ENCODE measurements at regions not wholly inside any gene's neighbourhood (a gene's known extent, or its start where the extent isn't known, plus 50 kb on each side); places are given as distances from the start of the nearest gene placed in this dataset.

- Histone ChIP-seq H3K27me3 (ENCODE audit: insufficient read depth, low read length) (no peaks in the 10 kb centered on the region), H3K4me2 (ENCODE audit: low read length) (peak overlapping the region; percentile 79), H3K36me3 (ENCODE audit: insufficient read depth, low read length) (no peaks in the 10 kb centered on the region), H4K20me1 (ENCODE audit: insufficient read depth, low read length) (no peaks in the 10 kb centered on the region), H3K4me1 (ENCODE audit: insufficient read depth, low read length, severe bottlenecking) (peaks cover 67% of the 10 kb centered on the region), H3K27ac (ENCODE audit: low read depth, low read length, poor library complexity, severe bottlenecking) (peak overlapping the region; percentile 92), H3K79me2 (ENCODE audit: insufficient read depth, low read length) (peaks cover 54% of the 10 kb centered on the region), H3K4me3 (ENCODE audit: low read depth, low read length, poor library complexity, severe bottlenecking) (peak overlapping the region; percentile 94), H3K9ac (ENCODE audit: low read length) (peak overlapping the region; percentile 98), H2AFZ (ENCODE audit: low read length) (no peak overlapping the region), H3K9me2 (ENCODE audit: low read depth, low read length) (no peaks in the 10 kb centered on the region), H3K9me3 (ENCODE audit: low read length) (no peaks in the 10 kb centered on the region), H3F3A (ENCODE audit: insufficient read depth, low read length) (0 out of 2 replicates have a peak, but pooled peaks cover 2% of the 10 kb centered on the region)
- no peak for TF ChIP-seq EZH2 (IDR thresholded peaks at IDR 0.05; ENCODE audit: borderline replicate concordance, low read length)
- no peak for TF ChIP-seq CTCF (IDR thresholded peaks at IDR 0.05; ENCODE audit: low read length)
These were observed 94.8 kb upstream of the SERTAD2 start for GRCh38 chr2:64748561-64748960.

- TF ChIP-seq EZH2 (IDR thresholded peaks at IDR 0.05; ENCODE audit: borderline replicate concordance, low read length): no peak
- TF ChIP-seq CTCF (IDR thresholded peaks at IDR 0.05; ENCODE audit: low read length): no peak
- Histone ChIP-seq H3K36me3 (ENCODE audit: insufficient read depth, low read length) (no peaks in the 10 kb centered on the region), H3K79me2 (ENCODE audit: insufficient read depth, low read length) (peaks cover 45% of the 10 kb centered on the region), H3F3A (ENCODE audit: insufficient read depth, low read length) (0 out of 2 replicates have a peak, but pooled peaks cover 2% of the 10 kb centered on the region), H3K9me2 (ENCODE audit: low read depth, low read length) (no peaks in the 10 kb centered on the region), H3K9me3 (ENCODE audit: low read length) (no peaks in the 10 kb centered on the region), H3K9ac (ENCODE audit: low read length) (peak overlapping the region; percentile 98), H3K4me2 (ENCODE audit: low read length) (peak overlapping the region; percentile 79), H3K27ac (ENCODE audit: low read depth, low read length, poor library complexity, severe bottlenecking) (peak overlapping the region; percentile 92), H2AFZ (ENCODE audit: low read length) (no peak overlapping the region), H3K4me3 (ENCODE audit: low read depth, low read length, poor library complexity, severe bottlenecking) (peak overlapping the region; percentile 94), H3K27me3 (ENCODE audit: insufficient read depth, low read length) (no peaks in the 10 kb centered on the region), H3K4me1 (ENCODE audit: insufficient read depth, low read length, severe bottlenecking) (peaks cover 58% of the 10 kb centered on the region), H4K20me1 (ENCODE audit: insufficient read depth, low read length) (no peaks in the 10 kb centered on the region)
These were observed 95.7 kb upstream of the SERTAD2 start for GRCh38 chr2:64749446-64749845.

- peak overlapping the region; percentile 94 for H3K4me3 ChIP-seq (ENCODE audit: low read depth, low read length, poor library complexity, severe bottlenecking)
- peak overlapping the region; percentile 92 for H3K27ac ChIP-seq (ENCODE audit: low read depth, low read length, poor library complexity, severe bottlenecking)
- no peaks in the 10 kb centered on the region for H3K27me3 ChIP-seq (ENCODE audit: insufficient read depth, low read length)
- no peaks in the 10 kb centered on the region for H4K20me1 ChIP-seq (ENCODE audit: insufficient read depth, low read length)
- H2AFZ ChIP-seq (ENCODE audit: low read length): no peak overlapping the region
- H3K9me2 ChIP-seq (ENCODE audit: low read depth, low read length): no peaks in the 10 kb centered on the region
- peaks cover 51% of the 10 kb centered on the region for H3K4me1 ChIP-seq (ENCODE audit: insufficient read depth, low read length, severe bottlenecking)
- 0 out of 2 replicates have a peak, but pooled peaks cover 2% of the 10 kb centered on the region for H3F3A ChIP-seq (ENCODE audit: insufficient read depth, low read length)
- H3K36me3 ChIP-seq (ENCODE audit: insufficient read depth, low read length): no peaks in the 10 kb centered on the region
- H3K4me2 ChIP-seq (ENCODE audit: low read length): peak overlapping the region; percentile 79
- H3K9ac ChIP-seq (ENCODE audit: low read length): peak overlapping the region; percentile 98
- no peak for TF ChIP-seq EZH2 (IDR thresholded peaks at IDR 0.05; ENCODE audit: borderline replicate concordance, low read length)
- no peak; the same call in none of the 2 replicates for TF ChIP-seq CTCF (IDR thresholded peaks at IDR 0.05; ENCODE audit: low read length)
- peaks cover 37% of the 10 kb centered on the region for H3K79me2 ChIP-seq (ENCODE audit: insufficient read depth, low read length)
- no peaks in the 10 kb centered on the region for H3K9me3 ChIP-seq (ENCODE audit: low read length)
These were observed 96.5 kb upstream of the SERTAD2 start for GRCh38 chr2:64750001-64750816.

All from OCI-LY1 (cell line).